ENCODE measurements at regions not wholly inside any gene's neighbourhood (a gene's known extent, or its start where the extent isn't known, plus 50 kb on each side); places are given as distances from the start of the nearest gene placed in this dataset.
A peak's percentile ranks its signal among the peaks of the same experiment; 100 is the strongest.

GRCh38 chr7:108711611-108712010 is 141.9 kb downstream of the DNAJB9 start:
- no peak for DNase-seq

GRCh38 chr7:108716783-108717182 is 147.1 kb downstream of the DNAJB9 start:
- DNase-seq = no peak

- no peak for DNase-seq
Measured at GRCh38 chr7:108717781-108718180, 148.1 kb downstream of the DNAJB9 start.

- DNase-seq = no peak
Measured at GRCh38 chr7:108719631-108720030, 150.0 kb downstream of the DNAJB9 start.

- DNase-seq = no peak
Measured at GRCh38 chr7:108722561-108722960, 152.9 kb downstream of the DNAJB9 start.

- no peak for DNase-seq
Measured at GRCh38 chr7:108723381-108723814, 153.7 kb downstream of the DNAJB9 start.

GRCh38 chr7:108724251-108725100 is 154.8 kb downstream of the DNAJB9 start:
- DNase-seq = peak; percentile 44

- no peak for DNase-seq
Measured at GRCh38 chr7:108735814-108736213, 166.1 kb downstream of the DNAJB9 start.

GRCh38 chr7:108736221-108736891 is 166.7 kb downstream of the DNAJB9 start:
- no peak for DNase-seq

- DNase-seq = no peak
Measured at GRCh38 chr7:108770981-108771745, 201.5 kb downstream of the DNAJB9 start.

GRCh38 chr7:108771853-108772252 is 202.2 kb downstream of the DNAJB9 start:
- DNase-seq = no peak

- no peak for DNase-seq
Measured at GRCh38 chr7:108777966-108778365, 208.3 kb downstream of the DNAJB9 start.

- no peak for DNase-seq
Measured at GRCh38 chr7:108789451-108789850, 219.8 kb downstream of the DNAJB9 start.

- DNase-seq = no peak
Measured at GRCh38 chr7:108794466-108794865, 224.8 kb downstream of the DNAJB9 start.

GRCh38 chr7:108802650-108803049 is 233.0 kb downstream of the DNAJB9 start:
- no peak for DNase-seq

- peak; percentile 26 for DNase-seq
Measured at GRCh38 chr7:108805808-108806397, 236.2 kb downstream of the DNAJB9 start.

GRCh38 chr7:108808549-108809266 is 239.0 kb downstream of the DNAJB9 start:
- no peak for DNase-seq

GRCh38 chr7:108809356-108809755 is 239.7 kb downstream of the DNAJB9 start:
- no peak for DNase-seq

- peak; percentile 78 for DNase-seq
Measured at GRCh38 chr7:108810756-108811385, 241.2 kb downstream of the DNAJB9 start.

- no peak for DNase-seq
Measured at GRCh38 chr7:108813251-108814014, 243.8 kb downstream of the DNAJB9 start.

GRCh38 chr7:108815815-108816214 is 246.1 kb downstream of the DNAJB9 start:
- DNase-seq = no peak

All from NCI-H446 treated with DMSO at 0.1 percent for 48 hours (cell line).